Activated CD4-positive, alpha-beta memory T cell treated with anti-CD3 and anti-CD28 coated beads, Interleukin-2, amount 10 ng/mL, durations not matched to agents 7 days and 5 days (primary cell): ENCODE measurements at regions not wholly inside any gene's neighbourhood (a gene's known extent, or its start where the extent isn't known, plus 50 kb on each side); places are given as distances from the start of the nearest gene placed in this dataset.
"Not testable (repeated sequence)": the region's sequence is repeated elsewhere in the genome, so short reads cannot be mapped to it uniquely, and the experiment has no call there.

Experiments
- CTCF ChIA-PET: fragments of 350-600 bp; sonication (Branson Sonifier 250); formaldehyde crosslinking; loops from one replicate; lab custom pipeline; 2021; ENCODE audit warnings: antibody characterized with exemption, inconsistent platforms; lab: Charles Lee
- POLR2A ChIA-PET: fragments of 350-600 bp; sonication (Branson Sonifier 250); formaldehyde crosslinking; loops from one replicate; lab custom pipeline; 2021; ENCODE audit warnings: antibody characterized with exemption; lab: Charles Lee
- DNase-seq: peaks from one replicate; pipeline ENCODE4 v3.0.0-alpha.2; 2020
- H3K27ac Mint-ChIP-seq: one replicate; pipeline ENCODE4 v1.8.0; 2021; ENCODE audit warnings: mild to moderate bottlenecking, mixed read lengths
- H3K27me3 Mint-ChIP-seq: one replicate; pipeline ENCODE4 v1.8.0; 2021; ENCODE audit warnings: mixed read lengths
- H3K36me3 Mint-ChIP-seq: one replicate; pipeline ENCODE4 v1.8.0; 2021; ENCODE audit warnings: low read depth, mixed read lengths
- H3K4me1 Mint-ChIP-seq: one replicate; pipeline ENCODE4 v1.8.0; 2021; ENCODE audit warnings: mixed read lengths
- H3K4me3 Mint-ChIP-seq: one replicate; pipeline ENCODE4 v1.8.0; 2021; ENCODE audit warnings: mild to moderate bottlenecking, mixed read lengths
- H3K9me3 Mint-ChIP-seq: one replicate; pipeline ENCODE4 v1.8.0; 2021; ENCODE audit warnings: mixed read lengths

DNA sequence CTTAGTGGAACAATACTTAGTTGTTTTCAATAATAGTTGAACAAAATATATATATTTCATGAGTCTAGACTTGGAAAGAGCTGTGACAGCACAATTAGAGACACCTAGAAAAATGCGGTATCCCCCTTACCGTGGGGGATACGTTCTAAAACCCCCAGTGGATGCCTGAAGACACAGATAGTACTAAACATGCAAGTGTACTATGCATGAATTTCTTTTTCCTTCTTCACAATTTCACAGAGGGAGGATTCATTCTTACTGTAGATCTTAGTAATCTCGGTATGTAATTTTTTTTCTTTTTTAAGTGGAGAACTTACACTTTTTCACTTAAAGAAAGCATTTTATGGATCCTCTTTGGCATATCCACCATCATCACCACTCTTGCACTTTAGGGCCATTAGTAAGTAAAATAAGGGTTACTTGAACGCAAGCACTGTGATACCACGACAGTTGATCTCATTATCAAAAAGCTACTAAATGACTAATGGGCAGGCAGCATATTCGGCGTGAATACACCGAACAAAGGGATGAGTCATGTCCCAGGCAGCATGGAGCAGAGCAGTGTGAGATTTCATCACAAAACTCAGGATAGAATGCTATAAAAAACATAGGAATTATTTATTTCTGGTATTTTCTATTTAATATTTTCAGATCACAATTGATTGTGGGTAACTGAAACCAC, 72.3 kb upstream of the ZNF280D start:
- ChIA-PET CTCF (interaction anchor here (0.6 to 1.6 kb wide), 2 partner anchors 18 to 64 kb away, joined by 3 read pairs; no protein-coding TSS in a partner anchor), POLR2A (interaction anchor here (0.6 to 1.3 kb wide), 3 partner anchors 8 to 113 kb away, joined by 3 read pairs; partner anchors contain the start of gene TCF12)
- no peak overlapping the region for H3K4me3 Mint-ChIP-seq
- peaks cover 6% of the 10 kb centered on the region for H3K4me1 Mint-ChIP-seq
- peaks cover 5% of the 10 kb centered on the region for H3K27me3 Mint-ChIP-seq
- DNase-seq, result peak; percentile 27
- peaks cover 16% of the 10 kb centered on the region for H3K9me3 Mint-ChIP-seq
- H3K36me3 Mint-ChIP-seq, result no peaks in the 10 kb centered on the region
- no peak overlapping the region for H3K27ac Mint-ChIP-seq

- peaks cover 6% of the 10 kb centered on the region for H3K4me1 Mint-ChIP-seq
These were observed 71.6 kb upstream of the ZNF280D start for GRCh38 chr15:56804938-56805337.

GRCh38 chr15:56804279-56804678, 71.0 kb upstream of the ZNF280D start:
- Mint-ChIP-seq H3K27ac (no peak overlapping the region), H3K4me3 (no peak overlapping the region), H3K4me1 (peaks cover 6% of the 10 kb centered on the region), H3K27me3 (peaks cover 5% of the 10 kb centered on the region), H3K36me3 (no peaks in the 10 kb centered on the region), H3K9me3 (peaks cover 13% of the 10 kb centered on the region)
- ChIA-PET POLR2A (no interaction called here), CTCF (interaction anchor here (0.6 kb wide), 1 partner anchor 931 kb away, joined by 3 read pairs; no protein-coding TSS in a partner anchor)
- no peak for DNase-seq

More at GRCh38 chr15:56804938-56805337, 71.6 kb upstream of the ZNF280D start:
- no peak for DNase-seq
- Mint-ChIP-seq H3K4me3 (no peak overlapping the region), H3K27me3 (peaks cover 5% of the 10 kb centered on the region), H3K9me3 (peaks cover 13% of the 10 kb centered on the region), H3K27ac (no peak overlapping the region), H3K36me3 (no peaks in the 10 kb centered on the region)
- POLR2A ChIA-PET, result interaction anchor here (0.6 kb wide), 1 partner anchor 45 kb away, joined by 3 read pairs; no protein-coding TSS in a partner anchor
- CTCF ChIA-PET, result interaction anchor here (0.6 kb wide), 1 partner anchor 63 kb away, joined by 3 read pairs; no protein-coding TSS in a partner anchor

DNA sequence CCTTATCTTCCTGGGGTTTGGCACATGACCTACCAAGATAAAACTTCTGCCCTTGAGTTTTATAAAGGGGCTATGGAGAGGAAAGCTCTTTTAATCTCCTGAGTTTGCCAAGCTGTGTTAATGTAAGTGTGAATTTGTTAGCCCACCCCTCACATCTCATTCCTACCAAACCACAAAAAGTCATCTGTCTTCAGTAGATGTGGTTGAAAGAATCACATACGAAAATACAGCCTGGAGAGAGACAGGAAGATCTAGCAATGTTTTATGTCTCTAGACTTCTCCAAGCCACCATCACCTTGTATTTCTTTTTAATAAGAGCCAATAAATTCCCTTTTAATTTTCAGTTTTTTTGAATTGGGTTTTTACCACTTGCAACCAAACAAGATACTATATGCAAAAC, 68.9 kb upstream of the ZNF280D start:
- Mint-ChIP-seq H3K4me1 (peaks cover 13% of the 10 kb centered on the region), H3K27me3 (peaks cover 5% of the 10 kb centered on the region), H3K4me3 (no peak overlapping the region), H3K36me3 (no peaks in the 10 kb centered on the region), H3K9me3 (no peaks in the 10 kb centered on the region), H3K27ac (no peak overlapping the region)
- CTCF ChIA-PET, result no interaction called here
- DNase-seq, result no peak
- POLR2A ChIA-PET, result no interaction called here

GRCh38 chr15:56798639-56799038, 65.3 kb upstream of the ZNF280D start:
- ChIA-PET POLR2A (no interaction called here), CTCF (no interaction called here)
- no peaks in the 10 kb centered on the region for H3K9me3 Mint-ChIP-seq
- peaks cover 7% of the 10 kb centered on the region for H3K4me1 Mint-ChIP-seq
- peaks cover 5% of the 10 kb centered on the region for H3K27me3 Mint-ChIP-seq
- no peak overlapping the region for H3K27ac Mint-ChIP-seq
- peak; percentile 39 for DNase-seq
- H3K36me3 Mint-ChIP-seq, result no peaks in the 10 kb centered on the region
- H3K4me3 Mint-ChIP-seq, result no peak overlapping the region

DNA sequence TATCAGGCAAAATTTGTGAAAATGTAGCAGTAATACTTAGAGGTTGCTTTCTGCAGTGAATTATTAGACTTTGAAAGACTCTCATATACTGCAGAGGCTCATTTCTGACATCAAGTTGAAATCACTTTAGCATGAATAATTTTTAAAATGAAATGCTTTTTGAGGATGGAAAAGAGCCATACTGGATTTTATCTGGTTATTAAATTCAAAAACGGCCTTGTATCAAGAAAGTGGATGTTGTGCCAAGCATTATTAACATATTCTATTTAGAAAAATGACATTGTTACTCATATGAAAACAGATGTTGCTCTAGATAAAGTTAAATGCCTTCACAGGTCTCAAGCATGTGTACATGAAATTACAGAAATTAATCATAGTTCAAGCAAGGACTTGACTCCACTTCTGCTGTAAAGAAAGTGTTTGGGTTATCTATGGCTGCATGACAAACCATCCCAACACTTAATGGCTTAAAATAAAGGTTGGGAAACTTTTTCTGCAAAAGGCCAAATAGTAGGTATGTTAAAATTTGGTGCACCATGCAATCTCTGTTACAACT, 64.5 kb upstream of the ZNF280D start:
- H3K4me1 Mint-ChIP-seq, result peaks cover 7% of the 10 kb centered on the region
- POLR2A ChIA-PET, result interaction anchor here (0.7 kb wide), 1 partner anchor 8 kb away, joined by 3 read pairs; no protein-coding TSS in a partner anchor
- CTCF ChIA-PET, result no interaction called here
- DNase-seq, result no peak
- no peak overlapping the region for H3K4me3 Mint-ChIP-seq
- H3K9me3 Mint-ChIP-seq, result peaks cover 5% of the 10 kb centered on the region
- no peaks in the 10 kb centered on the region for H3K36me3 Mint-ChIP-seq
- H3K27me3 Mint-ChIP-seq, result peaks cover 2% of the 10 kb centered on the region
- no peak overlapping the region for H3K27ac Mint-ChIP-seq

GRCh38 chr15:56795502-56795901, 62.2 kb upstream of the ZNF280D start:
- no peak overlapping the region for H3K27ac Mint-ChIP-seq
- CTCF ChIA-PET, result interaction anchor here (0.6 kb wide), 1 partner anchor 766 kb away, joined by 3 read pairs; no protein-coding TSS in a partner anchor
- POLR2A ChIA-PET, result no interaction called here
- H3K27me3 Mint-ChIP-seq, result peaks cover 5% of the 10 kb centered on the region
- H3K36me3 Mint-ChIP-seq, result peaks cover 4% of the 10 kb centered on the region
- peaks cover 7% of the 10 kb centered on the region for H3K4me1 Mint-ChIP-seq
- no peak overlapping the region for H3K4me3 Mint-ChIP-seq
- DNase-seq, result no peak
- peaks cover 16% of the 10 kb centered on the region for H3K9me3 Mint-ChIP-seq

DNA sequence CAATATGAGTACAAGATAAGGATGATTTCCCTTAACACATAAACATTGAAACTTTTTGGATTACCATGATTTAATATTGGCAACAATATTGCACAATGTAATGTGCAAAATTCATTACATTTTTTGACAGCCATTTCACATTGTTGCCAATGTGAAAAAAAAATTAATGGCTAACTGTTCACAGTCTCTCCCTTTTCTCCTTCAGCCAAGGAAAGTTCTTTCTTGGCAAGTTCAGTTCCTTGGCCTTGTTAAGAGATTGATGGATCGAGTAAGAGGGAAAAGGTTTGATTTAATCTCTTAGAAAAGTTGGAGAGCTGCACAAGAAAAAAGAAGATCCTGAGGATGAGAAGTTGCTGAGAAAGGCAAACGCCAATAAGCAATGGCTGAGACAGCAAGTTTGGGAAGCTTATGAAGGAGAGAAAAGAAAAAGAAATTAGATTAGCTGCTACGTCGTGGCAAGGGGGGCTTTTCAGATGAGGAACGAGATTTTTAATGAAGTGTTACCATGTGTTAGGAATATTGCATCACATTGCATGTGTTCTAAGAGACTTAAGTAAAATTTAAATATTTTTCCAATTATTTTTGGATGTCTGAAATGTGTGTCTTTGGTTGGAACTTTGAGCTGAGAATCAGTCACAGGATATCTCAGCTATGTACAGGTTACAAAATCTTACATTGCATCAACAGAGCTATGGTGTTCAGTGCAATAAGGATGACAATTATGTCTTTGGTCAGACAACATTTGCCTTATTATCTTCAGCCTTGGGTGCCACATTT, 61.4 kb upstream of the ZNF280D start:
- Mint-ChIP-seq H3K27me3 (peaks cover 5% of the 10 kb centered on the region), H3K4me3 (no peak overlapping the region), H3K27ac (no peak overlapping the region), H3K4me1 (peaks cover 7% of the 10 kb centered on the region), H3K9me3 (peaks cover 17% of the 10 kb centered on the region), H3K36me3 (peaks cover 4% of the 10 kb centered on the region)
- ChIA-PET CTCF (interaction anchor here (0.6 kb wide), 1 partner anchor 767 kb away, joined by 3 read pairs; no protein-coding TSS in a partner anchor), POLR2A (no interaction called here)
- no peak for DNase-seq

DNA sequence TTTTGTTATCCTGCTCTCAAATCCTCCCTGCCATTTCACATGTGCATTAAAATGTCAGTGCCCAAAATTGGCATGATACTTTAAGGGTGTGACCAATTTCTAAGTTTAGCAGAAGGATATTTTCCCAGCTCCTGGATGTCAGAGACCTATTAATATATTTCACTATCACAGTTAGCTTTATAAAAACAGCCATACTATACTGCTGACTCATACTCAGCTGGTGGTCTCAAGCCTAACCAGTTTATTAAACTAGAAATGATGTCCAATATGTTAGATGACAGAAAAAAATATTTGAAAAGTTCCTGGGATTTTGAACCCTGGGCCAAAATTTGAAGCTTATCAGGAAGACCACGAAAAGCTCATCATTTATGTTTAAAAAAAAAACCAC, 60.9 kb upstream of the ZNF280D start:
- DNase-seq, result no peak
- no peak overlapping the region for H3K4me3 Mint-ChIP-seq
- ChIA-PET CTCF (no interaction called here), POLR2A (no interaction called here)
- H3K27me3 Mint-ChIP-seq, result peaks cover 5% of the 10 kb centered on the region
- peaks cover 22% of the 10 kb centered on the region for H3K9me3 Mint-ChIP-seq
- H3K27ac Mint-ChIP-seq, result no peak overlapping the region
- H3K36me3 Mint-ChIP-seq, result peaks cover 6% of the 10 kb centered on the region
- H3K4me1 Mint-ChIP-seq, result peaks cover 6% of the 10 kb centered on the region

GRCh38 chr15:56792211-56792610, 58.9 kb upstream of the ZNF280D start:
- no peak for DNase-seq

DNA sequence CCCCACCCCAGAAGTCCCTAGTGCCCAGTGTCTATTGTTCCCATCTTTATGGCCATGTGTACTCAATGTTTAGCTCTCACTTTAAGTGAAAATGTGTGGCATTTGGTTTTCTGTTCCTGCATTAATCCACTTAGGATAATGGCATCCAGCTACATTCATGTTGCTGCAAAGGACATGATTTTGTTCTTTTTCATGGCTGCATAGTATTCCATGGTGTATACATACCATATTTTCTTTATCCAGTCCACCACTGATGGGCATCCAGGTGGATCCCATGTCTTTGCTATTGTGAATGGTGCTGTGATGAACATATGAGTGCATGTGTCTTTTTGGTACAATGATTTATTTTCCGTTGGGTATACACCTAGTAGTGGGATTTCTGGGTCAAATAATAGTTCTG, 58.2 kb upstream of the ZNF280D start:
- POLR2A ChIA-PET, H3K4me3 Mint-ChIP-seq, H3K27ac Mint-ChIP-seq, H3K27me3 Mint-ChIP-seq, DNase-seq, CTCF ChIA-PET: not testable (repeated sequence)
- peaks cover 14% of the 10 kb centered on the region for H3K4me1 Mint-ChIP-seq
- peaks cover 32% of the 10 kb centered on the region for H3K9me3 Mint-ChIP-seq
- H3K36me3 Mint-ChIP-seq, result peaks cover 15% of the 10 kb centered on the region

More at GRCh38 chr15:56792211-56792610, 58.9 kb upstream of the ZNF280D start:
- Mint-ChIP-seq H3K9me3 (peaks cover 32% of the 10 kb centered on the region), H3K4me3 (no peak overlapping the region), H3K27ac (no peak overlapping the region), H3K27me3 (peaks cover 5% of the 10 kb centered on the region), H3K36me3 (peaks cover 12% of the 10 kb centered on the region), H3K4me1 (peaks cover 7% of the 10 kb centered on the region)
- POLR2A ChIA-PET, result no interaction called here
- CTCF ChIA-PET, result no interaction called here

DNA sequence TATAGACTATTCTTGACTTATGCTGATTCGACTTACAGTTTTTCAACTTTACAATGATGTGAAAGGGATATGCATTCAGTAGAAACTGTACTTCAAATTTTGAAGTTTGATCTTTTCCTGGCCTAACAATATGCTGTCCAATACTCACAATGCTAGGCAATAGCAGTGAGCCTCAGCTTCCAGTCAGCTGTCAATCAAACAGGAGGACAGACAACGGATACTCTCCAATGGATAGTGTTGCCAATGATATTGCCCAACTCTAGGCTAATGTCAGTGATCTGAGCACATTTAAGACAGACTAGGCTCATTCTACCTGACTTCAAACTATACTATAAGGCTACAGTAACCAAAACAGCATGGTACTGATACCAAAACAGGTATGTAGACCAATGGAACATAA, 55.0 kb upstream of the ZNF280D start:
- Mint-ChIP-seq H3K27me3 (peaks cover 5% of the 10 kb centered on the region), H3K4me3 (no peak overlapping the region), H3K36me3 (peaks cover 17% of the 10 kb centered on the region), H3K4me1 (peaks cover 19% of the 10 kb centered on the region), H3K27ac (no peak overlapping the region), H3K9me3 (peaks cover 37% of the 10 kb centered on the region)
- DNase-seq, result no peak
- ChIA-PET CTCF (no interaction called here), POLR2A (no interaction called here)

DNA sequence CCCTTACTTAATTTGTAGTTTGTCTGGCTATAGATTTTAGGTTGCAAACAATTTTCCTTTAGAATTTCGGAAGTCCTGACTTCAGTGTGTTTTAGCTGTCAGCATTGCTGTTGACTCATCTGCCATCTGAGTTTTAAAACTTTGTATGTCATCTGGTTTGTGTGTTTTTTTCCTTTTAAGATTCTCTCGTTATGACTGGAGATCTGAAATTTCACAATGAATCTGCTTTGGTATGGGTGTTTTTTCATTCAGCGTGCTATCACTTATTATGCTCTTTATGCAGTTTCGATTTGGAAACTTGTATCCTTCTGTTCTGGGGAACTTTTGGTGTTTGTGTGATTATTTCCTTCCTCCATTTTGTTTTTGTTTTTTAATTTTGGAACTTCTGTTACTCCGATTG, 53.7 kb upstream of the ZNF280D start:
- H3K9me3 Mint-ChIP-seq, result peaks cover 33% of the 10 kb centered on the region
- H3K27me3 Mint-ChIP-seq, result no peaks in the 10 kb centered on the region
- CTCF ChIA-PET, result interaction anchor here (0.9 to 1.2 kb wide), 2 partner anchors 19 to 22 kb away, joined by 3 read pairs; no protein-coding TSS in a partner anchor
- H3K36me3 Mint-ChIP-seq, result peaks cover 13% of the 10 kb centered on the region
- H3K4me1 Mint-ChIP-seq, result peaks cover 24% of the 10 kb centered on the region
- no peak for DNase-seq
- peak overlapping the region; percentile 72 for H3K27ac Mint-ChIP-seq
- H3K4me3 Mint-ChIP-seq, result peak overlapping the region; percentile 43
- POLR2A ChIA-PET, result interaction anchor here (0.8 kb wide), 1 partner anchor 131 kb away, joined by 4 read pairs; the partner anchor contains the start of gene TCF12
